ENCODE measurements at regions not wholly inside any gene's neighbourhood (a gene's known extent, or its start where the extent isn't known, plus 50 kb on each side); places are given as distances from the start of the nearest gene placed in this dataset.

- no peaks in the 10 kb centered on the region for H3F3A ChIP-seq (ENCODE audit: insufficient read depth, low read length)
- H4K20me1 ChIP-seq (ENCODE audit: insufficient read depth, low read length), result no peaks in the 10 kb centered on the region
Observed at GRCh38 chr18:55920063-55920462, 332.1 kb upstream of the TCF4 start.

DNA sequence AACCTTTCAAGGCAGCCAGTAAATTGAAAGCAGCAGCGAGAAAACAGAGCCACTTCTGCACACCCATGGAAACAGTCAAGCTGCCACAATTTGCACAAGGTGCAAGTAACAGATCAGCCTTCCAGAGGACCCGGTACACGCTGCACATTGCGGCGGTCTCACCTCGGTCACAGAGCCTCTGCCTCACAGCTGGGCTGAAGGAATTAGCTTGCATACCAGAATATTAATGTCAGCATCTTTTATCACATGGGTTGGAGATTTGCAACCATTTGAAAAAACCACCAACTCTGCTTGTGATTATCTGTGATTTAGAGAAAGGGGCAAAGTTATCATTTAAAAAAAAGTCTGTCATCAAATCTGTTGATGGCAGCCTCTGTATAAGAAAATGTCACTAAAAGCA is 330.5 kb upstream of the TCF4 start:
- no peaks in the 10 kb centered on the region for H3F3A ChIP-seq (ENCODE audit: insufficient read depth, low read length)
- no peak overlapping the region for H3K4me3 ChIP-seq (ENCODE audit: low read depth, low read length, poor library complexity, severe bottlenecking)
- H4K20me1 ChIP-seq (ENCODE audit: insufficient read depth, low read length), result no peaks in the 10 kb centered on the region
- no peaks in the 10 kb centered on the region for H3K9me2 ChIP-seq (ENCODE audit: low read depth, low read length)
- no peak overlapping the region for H3K9ac ChIP-seq (ENCODE audit: low read length)
- no peak for TF ChIP-seq EZH2 (IDR thresholded peaks at IDR 0.05; ENCODE audit: borderline replicate concordance, low read length)
- TF ChIP-seq, protein P1, sequence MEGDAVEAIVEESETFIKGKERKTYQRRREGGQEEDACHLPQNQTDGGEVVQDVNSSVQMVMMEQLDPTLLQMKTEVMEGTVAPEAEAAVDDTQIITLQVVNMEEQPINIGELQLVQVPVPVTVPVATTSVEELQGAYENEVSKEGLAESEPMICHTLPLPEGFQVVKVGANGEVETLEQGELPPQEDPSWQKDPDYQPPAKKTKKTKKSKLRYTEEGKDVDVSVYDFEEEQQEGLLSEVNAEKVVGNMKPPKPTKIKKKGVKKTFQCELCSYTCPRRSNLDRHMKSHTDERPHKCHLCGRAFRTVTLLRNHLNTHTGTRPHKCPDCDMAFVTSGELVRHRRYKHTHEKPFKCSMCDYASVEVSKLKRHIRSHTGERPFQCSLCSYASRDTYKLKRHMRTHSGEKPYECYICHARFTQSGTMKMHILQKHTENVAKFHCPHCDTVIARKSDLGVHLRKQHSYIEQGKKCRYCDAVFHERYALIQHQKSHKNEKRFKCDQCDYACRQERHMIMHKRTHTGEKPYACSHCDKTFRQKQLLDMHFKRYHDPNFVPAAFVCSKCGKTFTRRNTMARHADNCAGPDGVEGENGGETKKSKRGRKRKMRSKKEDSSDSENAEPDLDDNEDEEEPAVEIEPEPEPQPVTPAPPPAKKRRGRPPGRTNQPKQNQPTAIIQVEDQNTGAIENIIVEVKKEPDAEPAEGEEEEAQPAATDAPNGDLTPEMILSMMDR (IDR thresholded peaks at IDR 0.05; ENCODE audit: low read length), result no peak
- no peaks in the 10 kb centered on the region for H3K4me1 ChIP-seq (ENCODE audit: insufficient read depth, low read length, severe bottlenecking)
- no peaks in the 10 kb centered on the region for H3K36me3 ChIP-seq (ENCODE audit: insufficient read depth, low read length)
- H3K9me3 ChIP-seq (ENCODE audit: low read length), result no peaks in the 10 kb centered on the region
- no peak overlapping the region for H2AFZ ChIP-seq (ENCODE audit: low read length)
- H3K27ac ChIP-seq (ENCODE audit: low read depth, low read length, poor library complexity, severe bottlenecking), result no peak overlapping the region
- no peaks in the 10 kb centered on the region for H3K27me3 ChIP-seq (ENCODE audit: insufficient read depth, low read length)
- no peaks in the 10 kb centered on the region for H3K79me2 ChIP-seq (ENCODE audit: insufficient read depth, low read length)
- H3K4me2 ChIP-seq (ENCODE audit: low read length), result no peak overlapping the region

More at GRCh38 chr18:55920063-55920462, 332.1 kb upstream of the TCF4 start:
- no peak overlapping the region for H3K4me3 ChIP-seq (ENCODE audit: low read depth, low read length, poor library complexity, severe bottlenecking)
- no peaks in the 10 kb centered on the region for H3K4me1 ChIP-seq (ENCODE audit: insufficient read depth, low read length, severe bottlenecking)
- no peaks in the 10 kb centered on the region for H3K79me2 ChIP-seq (ENCODE audit: insufficient read depth, low read length)
- no peak for TF ChIP-seq EZH2 (IDR thresholded peaks at IDR 0.05; ENCODE audit: borderline replicate concordance, low read length)
- TF ChIP-seq, protein P1 (IDR thresholded peaks at IDR 0.05; ENCODE audit: low read length), result no peak
- H2AFZ ChIP-seq (ENCODE audit: low read length), result no peak overlapping the region
- no peak overlapping the region for H3K27ac ChIP-seq (ENCODE audit: low read depth, low read length, poor library complexity, severe bottlenecking)
- no peaks in the 10 kb centered on the region for H3K27me3 ChIP-seq (ENCODE audit: insufficient read depth, low read length)
- H3K4me2 ChIP-seq (ENCODE audit: low read length), result no peak overlapping the region
- no peaks in the 10 kb centered on the region for H3K9me3 ChIP-seq (ENCODE audit: low read length)
- no peaks in the 10 kb centered on the region for H3K36me3 ChIP-seq (ENCODE audit: insufficient read depth, low read length)
- no peaks in the 10 kb centered on the region for H3K9me2 ChIP-seq (ENCODE audit: low read depth, low read length)
- no peak overlapping the region for H3K9ac ChIP-seq (ENCODE audit: low read length)

- Histone ChIP-seq H3K79me2 (ENCODE audit: insufficient read depth, low read length) (no peaks in the 10 kb centered on the region), H3K27me3 (ENCODE audit: insufficient read depth, low read length) (no peaks in the 10 kb centered on the region), H3K4me1 (ENCODE audit: insufficient read depth, low read length, severe bottlenecking) (no peaks in the 10 kb centered on the region), H3K4me2 (ENCODE audit: low read length) (no peak overlapping the region), H4K20me1 (ENCODE audit: insufficient read depth, low read length) (no peaks in the 10 kb centered on the region), H3K9me2 (ENCODE audit: low read depth, low read length) (no peaks in the 10 kb centered on the region), H2AFZ (ENCODE audit: low read length) (no peak overlapping the region), H3K9ac (ENCODE audit: low read length) (no peak overlapping the region), H3K4me3 (ENCODE audit: low read depth, low read length, poor library complexity, severe bottlenecking) (no peak overlapping the region), H3K36me3 (ENCODE audit: insufficient read depth, low read length) (no peaks in the 10 kb centered on the region), H3K9me3 (ENCODE audit: low read length) (no peaks in the 10 kb centered on the region), H3F3A (ENCODE audit: insufficient read depth, low read length) (no peaks in the 10 kb centered on the region), H3K27ac (ENCODE audit: low read depth, low read length, poor library complexity, severe bottlenecking) (no peak overlapping the region)
- TF ChIP-seq, protein P1 (IDR thresholded peaks at IDR 0.05; ENCODE audit: low read length), result no peak
- no peak for TF ChIP-seq EZH2 (IDR thresholded peaks at IDR 0.05; ENCODE audit: borderline replicate concordance, low read length)
Observed at GRCh38 chr18:55912919-55913318, 324.9 kb upstream of the TCF4 start.

Measured in OCI-LY1 (cell line).